Loucy (cell line): ENCODE measurements at regions not wholly inside any gene's neighbourhood (a gene's known extent, or its start where the extent isn't known, plus 50 kb on each side); places are given as distances from the start of the nearest gene placed in this dataset.
A peak's percentile ranks its signal among the peaks of the same experiment; 100 is the strongest.

Experiments
- H2AFZ ChIP-seq: fragments of 200-600 bp; sonication (generic); 2 replicates; pipeline ENCODE4 v1.6.0; 2016; ENCODE audit warnings: antibody characterized with exemption, mild to moderate bottlenecking, low read length, moderate library complexity
- H3F3A ChIP-seq: fragments of 200-600 bp; 2 replicates; pipeline ENCODE4 v1.6.0; 2016; ENCODE audit warnings: antibody characterized with exemption, low read depth, mild to moderate bottlenecking
- H3K27me3 ChIP-seq: fragments of 200-600 bp; sonication (generic); 2 replicates; pipeline ENCODE4 v1.6.1; 2014; ENCODE audit warnings: low read length, mild to moderate bottlenecking; ENCODE audit not compliant: insufficient read depth, poor library complexity, severe bottlenecking
- H3K36me3 ChIP-seq: fragments of 200-600 bp; sonication (generic); 2 replicates; pipeline ENCODE4 v1.6.1; 2016; ENCODE audit warnings: low read length; ENCODE audit not compliant: insufficient read depth
- H3K4me1 ChIP-seq: fragments of 200-600 bp; sonication (generic); 2 replicates; pipeline ENCODE4 v1.5.1; 2014; ENCODE audit warnings: low read length, mild to moderate bottlenecking; ENCODE audit not compliant: insufficient read depth, poor library complexity, severe bottlenecking
- H3K4me2 ChIP-seq: fragments of 200-600 bp; sonication (generic); 2 replicates; pipeline ENCODE4 v1.6.0; 2014; ENCODE audit warnings: antibody characterized with exemption, low read length, low read depth, mild to moderate bottlenecking; ENCODE audit not compliant: poor library complexity, severe bottlenecking
- H3K4me3 ChIP-seq: fragments of 200-600 bp; sonication (generic); 2 replicates; pipeline ENCODE4 v1.5.1; 2014; ENCODE audit warnings: low read length, mild to moderate bottlenecking, mixed read lengths; ENCODE audit not compliant: poor library complexity, severe bottlenecking
- H3K79me2 ChIP-seq: fragments of 200-600 bp; sonication (generic); 2 replicates; pipeline ENCODE4 v1.6.1; 2014; ENCODE audit warnings: low read length; ENCODE audit not compliant: insufficient read depth
- H3K9ac ChIP-seq: fragments of 200-600 bp; sonication (generic); 2 replicates; pipeline ENCODE4 v1.6.0; 2014; ENCODE audit warnings: mild to moderate bottlenecking, low read depth, low read length, moderate library complexity; ENCODE audit not compliant: poor library complexity, severe bottlenecking
- H3K9me2 ChIP-seq: fragments of 200-600 bp; sonication (generic); replicated peaks from 2 replicates; pipeline ENCODE4 v1.6.1; 2016; ENCODE audit warnings: low read depth, low read length, mixed read lengths
- H3K9me3 ChIP-seq: fragments of 200-600 bp; sonication (generic); 2 replicates; pipeline ENCODE4 v1.6.1; 2014; ENCODE audit warnings: mild to moderate bottlenecking, antibody characterized with exemption, low read length, low read depth; ENCODE audit not compliant: insufficient read depth
- H4K20me1 ChIP-seq: fragments of 200-600 bp; sonication (generic); 2 replicates; pipeline ENCODE4 v1.6.0; 2014; ENCODE audit warnings: antibody characterized with exemption, low read length, mild to moderate bottlenecking; ENCODE audit not compliant: insufficient read depth, poor library complexity, severe bottlenecking
- EZH2phosphoT487 ChIP-seq: fragments of 200-600 bp; IDR thresholded peaks from 2 replicates; pipeline ENCODE4 v1.6.1; 2018; ENCODE audit warnings: antibody characterized with exemption, mild to moderate bottlenecking, moderate library complexity, borderline replicate concordance
- TF ChIP-seq, protein P1 (sequence below): fragments of 200-600 bp; sonication (generic); conservative IDR thresholded peaks from 2 replicates; pipeline ENCODE4 v1.5.1; 2014; ENCODE audit warnings: mild to moderate bottlenecking, antibody characterized with exemption, low read length

DNA sequence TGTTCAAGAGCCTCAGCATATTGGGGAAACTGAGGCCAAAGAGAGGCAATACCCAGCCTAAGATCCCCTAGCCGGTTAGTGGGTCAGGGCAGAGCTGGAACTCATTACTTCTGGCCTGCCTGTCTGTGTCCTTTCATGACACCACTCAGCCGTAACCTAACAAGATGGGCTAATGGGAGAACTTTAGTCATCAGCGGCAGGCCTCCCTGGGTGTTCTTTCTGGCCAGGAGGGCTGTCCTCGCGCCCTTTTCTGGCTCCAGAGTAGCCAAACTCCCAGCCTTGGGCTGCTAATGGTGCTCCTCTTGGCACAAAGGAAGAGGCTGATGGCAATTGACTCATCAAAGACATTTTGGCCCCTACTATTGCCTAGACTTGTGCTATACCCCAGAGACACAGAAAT is 76.6 kb downstream of the NCR2 start:
- no peaks in the 10 kb centered on the region for H3K9me3 ChIP-seq
- no peak overlapping the region for H2AFZ ChIP-seq
- no peak overlapping the region for H3K4me3 ChIP-seq
- no peak for TF ChIP-seq EZH2phosphoT487
- TF ChIP-seq, protein P1, sequence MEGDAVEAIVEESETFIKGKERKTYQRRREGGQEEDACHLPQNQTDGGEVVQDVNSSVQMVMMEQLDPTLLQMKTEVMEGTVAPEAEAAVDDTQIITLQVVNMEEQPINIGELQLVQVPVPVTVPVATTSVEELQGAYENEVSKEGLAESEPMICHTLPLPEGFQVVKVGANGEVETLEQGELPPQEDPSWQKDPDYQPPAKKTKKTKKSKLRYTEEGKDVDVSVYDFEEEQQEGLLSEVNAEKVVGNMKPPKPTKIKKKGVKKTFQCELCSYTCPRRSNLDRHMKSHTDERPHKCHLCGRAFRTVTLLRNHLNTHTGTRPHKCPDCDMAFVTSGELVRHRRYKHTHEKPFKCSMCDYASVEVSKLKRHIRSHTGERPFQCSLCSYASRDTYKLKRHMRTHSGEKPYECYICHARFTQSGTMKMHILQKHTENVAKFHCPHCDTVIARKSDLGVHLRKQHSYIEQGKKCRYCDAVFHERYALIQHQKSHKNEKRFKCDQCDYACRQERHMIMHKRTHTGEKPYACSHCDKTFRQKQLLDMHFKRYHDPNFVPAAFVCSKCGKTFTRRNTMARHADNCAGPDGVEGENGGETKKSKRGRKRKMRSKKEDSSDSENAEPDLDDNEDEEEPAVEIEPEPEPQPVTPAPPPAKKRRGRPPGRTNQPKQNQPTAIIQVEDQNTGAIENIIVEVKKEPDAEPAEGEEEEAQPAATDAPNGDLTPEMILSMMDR, result no peak
- peak overlapping the region; percentile 15 for H3K9ac ChIP-seq
- H3K27me3 ChIP-seq, result no peaks in the 10 kb centered on the region
- H3K4me1 ChIP-seq, result peaks cover 62% of the 10 kb centered on the region
- H3F3A ChIP-seq, result peaks cover 5% of the 10 kb centered on the region; the same call in 1 of the 2 replicates
- no peak overlapping the region for H3K4me2 ChIP-seq
- H4K20me1 ChIP-seq, result no peaks in the 10 kb centered on the region
- H3K9me2 ChIP-seq, result no peaks in the 10 kb centered on the region
- H3K36me3 ChIP-seq, result no peaks in the 10 kb centered on the region
- H3K79me2 ChIP-seq, result no peaks in the 10 kb centered on the region

DNA sequence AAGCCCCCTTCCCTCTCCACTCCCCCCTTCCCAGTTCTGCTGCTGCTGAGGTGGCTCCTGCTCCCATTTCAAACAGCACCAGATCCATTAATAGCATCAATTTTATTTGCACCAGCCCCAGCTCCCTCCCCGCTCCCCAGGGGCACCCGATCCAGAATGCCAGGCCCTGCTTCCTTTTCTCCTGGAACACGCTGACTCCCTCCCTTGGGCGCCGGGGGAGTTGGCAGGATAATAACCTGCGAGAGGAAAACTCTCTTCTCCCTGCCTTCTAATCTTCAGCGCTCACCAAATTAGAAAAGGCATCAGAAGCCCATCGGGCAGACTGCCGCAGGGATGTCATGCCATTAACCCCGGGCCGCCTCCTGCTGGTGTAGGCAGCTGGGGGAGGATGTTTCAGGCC is 77.8 kb downstream of the NCR2 start:
- H3K4me2 ChIP-seq, result peak overlapping the region; percentile 22
- no peak overlapping the region for H2AFZ ChIP-seq
- no peaks in the 10 kb centered on the region for H3K27me3 ChIP-seq

DNA sequence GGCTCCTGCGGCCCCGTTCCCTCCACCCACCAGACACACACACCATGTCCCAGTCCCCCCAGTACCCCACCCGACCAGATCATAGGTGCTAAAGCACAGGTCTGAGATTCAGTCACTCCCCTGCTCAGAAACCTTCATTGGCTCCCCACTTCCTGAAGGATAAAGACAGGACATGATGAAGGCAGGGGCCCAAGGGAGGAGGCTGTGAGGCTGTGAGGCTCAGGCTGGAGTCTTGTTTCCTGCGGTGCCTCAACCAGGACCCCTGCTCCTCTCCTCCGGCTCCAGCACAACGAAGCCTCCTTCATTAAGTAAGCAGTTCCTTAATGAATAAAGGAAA is 81.1 kb downstream of the NCR2 start:
- peak overlapping the region; percentile 89 for H3K4me2 ChIP-seq
- no peaks in the 10 kb centered on the region for H3K27me3 ChIP-seq
- TF ChIP-seq, protein P1, result no peak; the same call in 1 of the 2 replicates
- TF ChIP-seq EZH2phosphoT487, result no peak

More for the DNA sequence above, 77.8 kb downstream of the NCR2 start:
- TF ChIP-seq, protein P1, result no peak
- TF ChIP-seq EZH2phosphoT487, result no peak
- H3K36me3 ChIP-seq, result no peaks in the 10 kb centered on the region
- no peaks in the 10 kb centered on the region for H3K9me2 ChIP-seq
- H4K20me1 ChIP-seq, result no peaks in the 10 kb centered on the region
- no peak overlapping the region for H3K4me3 ChIP-seq
- H3K9ac ChIP-seq, result peak overlapping the region; percentile 13
- no peaks in the 10 kb centered on the region for H3K9me3 ChIP-seq
- H3K79me2 ChIP-seq, result no peaks in the 10 kb centered on the region
- H3F3A ChIP-seq, result peaks cover 5% of the 10 kb centered on the region; the same call in 1 of the 2 replicates
- peaks cover 75% of the 10 kb centered on the region for H3K4me1 ChIP-seq

More for the DNA sequence above, 81.1 kb downstream of the NCR2 start:
- Histone ChIP-seq H3F3A (peaks cover 5% of the 10 kb centered on the region; the same call in 1 of the 2 replicates), H4K20me1 (no peaks in the 10 kb centered on the region), H3K9me3 (no peaks in the 10 kb centered on the region), H3K79me2 (no peaks in the 10 kb centered on the region), H3K4me1 (peaks cover 69% of the 10 kb centered on the region), H3K36me3 (no peaks in the 10 kb centered on the region), H2AFZ (peak overlapping the region; percentile 7), H3K4me3 (peak overlapping the region; percentile 69), H3K9ac (peak overlapping the region; percentile 79), H3K9me2 (no peaks in the 10 kb centered on the region)
